Stomach (tissue), 4 donors: ENCODE measurements at regions not wholly inside any gene's neighbourhood (a gene's known extent, or its start where the extent isn't known, plus 50 kb on each side); places are given as distances from the start of the nearest gene placed in this dataset.
"Not testable (repeated sequence)": the region's sequence is repeated elsewhere in the genome, so short reads cannot be mapped to it uniquely, and the experiment has no call there.

Source experiments
- CTCF ChIP-seq, 7 experiments: fragments of 450-650 bp in 4 of 7; fragments of 200-600 bp in 3 of 7; sonication (generic) in 3 of 7; IDR thresholded peaks; one replicate each; pipeline ENCODE4 v1.5.1; 2016 to 2019; ENCODE audit warnings: antibody characterized with exemption in 7 of 7, control low read depth in 2 of 7, mild to moderate bottlenecking in 1 of 7
- EP300 ChIP-seq: sonication (generic); formaldehyde crosslinking; IDR thresholded peaks from one replicate; pipeline ENCODE4 v1.6.1; 2017; ENCODE audit warnings: antibody characterized with exemption
- POLR2AphosphoS5 ChIP-seq, 3 donors: sonication (generic); formaldehyde crosslinking; IDR thresholded peaks; one replicate each; pipeline ENCODE4 v1.6.1; 2016; ENCODE audit warnings: antibody characterized with exemption in 3 of 3

GRCh38 chr15:34491488-34491887 is 53.9 kb upstream of the GOLGA8A start:
- not testable (repeated sequence) for TF ChIP-seq CTCF (IDR thresholded peaks at IDR 0.05); EP300; POLR2AphosphoS5 (IDR thresholded peaks at IDR 0.05)
